ENCODE measurements at regions not wholly inside any gene's neighbourhood (a gene's known extent, or its start where the extent isn't known, plus 50 kb on each side); places are given as distances from the start of the nearest gene placed in this dataset.

- TF ChIP-seq, protein P1, sequence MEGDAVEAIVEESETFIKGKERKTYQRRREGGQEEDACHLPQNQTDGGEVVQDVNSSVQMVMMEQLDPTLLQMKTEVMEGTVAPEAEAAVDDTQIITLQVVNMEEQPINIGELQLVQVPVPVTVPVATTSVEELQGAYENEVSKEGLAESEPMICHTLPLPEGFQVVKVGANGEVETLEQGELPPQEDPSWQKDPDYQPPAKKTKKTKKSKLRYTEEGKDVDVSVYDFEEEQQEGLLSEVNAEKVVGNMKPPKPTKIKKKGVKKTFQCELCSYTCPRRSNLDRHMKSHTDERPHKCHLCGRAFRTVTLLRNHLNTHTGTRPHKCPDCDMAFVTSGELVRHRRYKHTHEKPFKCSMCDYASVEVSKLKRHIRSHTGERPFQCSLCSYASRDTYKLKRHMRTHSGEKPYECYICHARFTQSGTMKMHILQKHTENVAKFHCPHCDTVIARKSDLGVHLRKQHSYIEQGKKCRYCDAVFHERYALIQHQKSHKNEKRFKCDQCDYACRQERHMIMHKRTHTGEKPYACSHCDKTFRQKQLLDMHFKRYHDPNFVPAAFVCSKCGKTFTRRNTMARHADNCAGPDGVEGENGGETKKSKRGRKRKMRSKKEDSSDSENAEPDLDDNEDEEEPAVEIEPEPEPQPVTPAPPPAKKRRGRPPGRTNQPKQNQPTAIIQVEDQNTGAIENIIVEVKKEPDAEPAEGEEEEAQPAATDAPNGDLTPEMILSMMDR (IDR thresholded peaks at IDR 0.05) = no peak
- no peak for TF ChIP-seq EP300 (IDR thresholded peaks at IDR 0.05)
Observed at GRCh38 chr2:48034295-48034694, 128.0 kb upstream of the FBXO11 start.

Data from ovary (tissue), 3 donors.